OCI-LY7 (cell line): ENCODE measurements at regions not wholly inside any gene's neighbourhood (a gene's known extent, or its start where the extent isn't known, plus 50 kb on each side); places are given as distances from the start of the nearest gene placed in this dataset.

Experiments used
- BruUV-seq: library from RNA; stranded (reverse); fragments of 400-500 nt; replicated peaks from 2 replicates; lab custom pipeline; 2021; lab: Mats Ljungman, UMichigan
- CTCF ChIA-PET: fragments of 300-600 bp; sonication (Branson Sonifier 250); formaldehyde crosslinking; loops from one replicate; lab custom pipeline; 2022; ENCODE audit warnings: antibody characterized with exemption; ENCODE audit not compliant: unreplicated experiment; lab: Charles Lee
- POLR2A ChIA-PET: fragments of 300-600 bp; sonication (Branson Sonifier 250); formaldehyde crosslinking; loops from one replicate; lab custom pipeline; 2022; ENCODE audit warnings: antibody characterized with exemption; lab: Charles Lee
- DNase-seq: peaks from one replicate; pipeline ENCODE4 v3.0.0-alpha.2; 2015; ENCODE audit warnings: low spot score
- H2AFZ ChIP-seq: fragments of 200-600 bp; sonication (generic), shearing (Covaris generic); 2 replicates; pipeline ENCODE4 v1.6.1; 2014; ENCODE audit warnings: mild to moderate bottlenecking, antibody characterized with exemption, low read length, moderate library complexity
- H3K27ac ChIP-seq: fragments of 200-600 bp; sonication (generic); 2 replicates; pipeline ENCODE4 v1.5.1; 2014; ENCODE audit warnings: mixed run types, low read depth, mild to moderate bottlenecking, moderate library complexity, low read length, inconsistent platforms; ENCODE audit not compliant: poor library complexity, severe bottlenecking
- H3K36me3 ChIP-seq: fragments of 200-600 bp; sonication (generic); 2 replicates; pipeline ENCODE4 v1.6.1; 2014; ENCODE audit warnings: mild to moderate bottlenecking, antibody characterized with exemption, low read length, moderate library complexity, mixed read lengths; ENCODE audit not compliant: insufficient read depth
- H3K4me1 ChIP-seq: fragments of 200-600 bp; sonication (generic); 2 replicates; pipeline ENCODE4 v1.5.1; 2014; ENCODE audit warnings: mild to moderate bottlenecking, low read length; ENCODE audit not compliant: insufficient read depth, poor library complexity, severe bottlenecking
- H3K4me2 ChIP-seq: fragments of 200-600 bp; sonication (generic); 2 replicates; pipeline ENCODE4 v1.6.1; 2014; ENCODE audit warnings: mild to moderate bottlenecking, low read length
- H3K4me3 ChIP-seq: fragments of 200-600 bp; sonication (generic); 2 replicates; pipeline ENCODE4 v1.5.1; 2014; ENCODE audit warnings: mild to moderate bottlenecking, low read depth, low read length; ENCODE audit not compliant: poor library complexity, severe bottlenecking
- H3K79me2 ChIP-seq: fragments of 200-600 bp; sonication (generic); 2 replicates; pipeline ENCODE4 v1.6.1; 2016; ENCODE audit warnings: low read depth, mild to moderate bottlenecking, low read length, moderate library complexity, mixed read lengths; ENCODE audit not compliant: insufficient read depth
- H3K9me2 ChIP-seq: fragments of 200-600 bp; sonication (generic); 2 replicates; pipeline ENCODE4 v1.6.1; 2016; ENCODE audit warnings: mild to moderate bottlenecking, low read length, mixed read lengths; ENCODE audit not compliant: insufficient read depth
- H3K9me3 ChIP-seq: fragments of 200-600 bp; sonication (generic); 2 replicates; pipeline ENCODE4 v1.6.1; 2014; ENCODE audit warnings: mild to moderate bottlenecking, mixed run types, low read length, mixed read lengths
- H4K20me1 ChIP-seq: fragments of 200-600 bp; sonication (generic); 2 replicates; pipeline ENCODE4 v1.6.1; 2014; ENCODE audit warnings: mild to moderate bottlenecking, antibody characterized with exemption, low read length, moderate library complexity, mixed read lengths; ENCODE audit not compliant: insufficient read depth
- CTCF ChIP-seq: fragments of 200-600 bp; sonication (generic); conservative IDR thresholded peaks from 2 replicates; pipeline ENCODE4 v1.5.1; 2014; ENCODE audit warnings: mild to moderate bottlenecking, antibody characterized with exemption, low read length, moderate library complexity, mixed read lengths
- EZH2phosphoT487 ChIP-seq: fragments of 200-600 bp; sonication (generic); IDR thresholded peaks from 2 replicates; pipeline ENCODE4 v1.6.1; 2018; ENCODE audit warnings: low read depth, borderline replicate concordance, mild to moderate bottlenecking, mixed run types, antibody characterized with exemption, low read length, moderate library complexity, mixed read lengths
- intact Hi-C: fragments of 100-400 bp; cut with micrococcal nuclease; formaldehyde crosslinking; loops from one replicate; pipeline ENCODE4 v1.10.0; 2022; ENCODE audit not compliant: unreplicated experiment

- CTCF ChIA-PET: no interaction called here
- no peaks in the 10 kb centered on the region for H3K9me3 ChIP-seq
- H3K27ac ChIP-seq: no peak overlapping the region
- TF ChIP-seq CTCF (no peak), EZH2phosphoT487 (no peak)
- intact Hi-C loops: no loop called here
- no peak for DNase-seq
- no TSS peak for BruUV-seq
- no peak overlapping the region for H2AFZ ChIP-seq
- no peaks in the 10 kb centered on the region for H3K36me3 ChIP-seq
- H3K4me3 ChIP-seq: no peak overlapping the region
- POLR2A ChIA-PET: no interaction called here
- H3K79me2 ChIP-seq: no peaks in the 10 kb centered on the region
- no peaks in the 10 kb centered on the region for H3K9me2 ChIP-seq
- no peak overlapping the region for H3K4me2 ChIP-seq
- H4K20me1 ChIP-seq: no peaks in the 10 kb centered on the region
- H3K4me1 ChIP-seq: no peaks in the 10 kb centered on the region
These were observed 122.1 kb upstream of the SPATA13 start for GRCh38 chr13:24038405-24038804.

- Histone ChIP-seq H2AFZ (no peak overlapping the region), H4K20me1 (no peaks in the 10 kb centered on the region), H3K4me3 (no peak overlapping the region), H3K9me3 (no peaks in the 10 kb centered on the region), H3K9me2 (no peaks in the 10 kb centered on the region), H3K4me2 (no peak overlapping the region), H3K79me2 (no peaks in the 10 kb centered on the region), H3K27ac (no peak overlapping the region), H3K4me1 (no peaks in the 10 kb centered on the region), H3K36me3 (no peaks in the 10 kb centered on the region)
- POLR2A ChIA-PET: no interaction called here
- BruUV-seq: no TSS peak
- intact Hi-C loops: no loop called here
- TF ChIP-seq CTCF (no peak), EZH2phosphoT487 (no peak)
- CTCF ChIA-PET: no interaction called here
- no peak for DNase-seq
These were observed 121.6 kb upstream of the SPATA13 start for GRCh38 chr13:24038841-24039330.

GRCh38 chr13:24039621-24040475 lies 120.7 kb upstream of the SPATA13 start:
- POLR2A ChIA-PET: no interaction called here

More at GRCh38 chr13:24039621-24040475, 120.7 kb upstream of the SPATA13 start:
- CTCF ChIA-PET: no interaction called here
- no peaks in the 10 kb centered on the region for H4K20me1 ChIP-seq
- no peak overlapping the region for H3K4me3 ChIP-seq
- no TSS peak for BruUV-seq
- no peak overlapping the region for H2AFZ ChIP-seq
- no peaks in the 10 kb centered on the region for H3K4me1 ChIP-seq
- no peaks in the 10 kb centered on the region for H3K9me3 ChIP-seq
- no peaks in the 10 kb centered on the region for H3K36me3 ChIP-seq
- H3K9me2 ChIP-seq: no peaks in the 10 kb centered on the region
- intact Hi-C loops: no loop called here
- H3K4me2 ChIP-seq: no peak overlapping the region
- no peak overlapping the region for H3K27ac ChIP-seq
- no peak for DNase-seq
- H3K79me2 ChIP-seq: no peaks in the 10 kb centered on the region
- TF ChIP-seq EZH2phosphoT487: no peak
- no peak for TF ChIP-seq CTCF
